Sigmoid colon (tissue), 4 donors: ENCODE measurements at regions not wholly inside any gene's neighbourhood (a gene's known extent, or its start where the extent isn't known, plus 50 kb on each side); places are given as distances from the start of the nearest gene placed in this dataset.

Experiments used
- EP300 ChIP-seq, 4 donors: sonication (generic); formaldehyde crosslinking; IDR thresholded peaks; one replicate each; pipeline ENCODE4 v1.6.1; 2017; ENCODE audit warnings: antibody characterized with exemption in 4 of 4
- POLR2A ChIP-seq, 2 donors: fragments of 450-650 bp; IDR thresholded peaks; one replicate each; pipeline ENCODE4 v1.6.1; 2016; ENCODE audit warnings: antibody characterized with exemption in 2 of 2, mild to moderate bottlenecking in 2 of 2, moderate library complexity in 2 of 2
- POLR2AphosphoS5 ChIP-seq, 4 donors: sonication (generic); formaldehyde crosslinking; IDR thresholded peaks; one replicate each; pipeline ENCODE4 v1.6.1; 2017; ENCODE audit warnings: antibody characterized with exemption in 4 of 4

DNA sequence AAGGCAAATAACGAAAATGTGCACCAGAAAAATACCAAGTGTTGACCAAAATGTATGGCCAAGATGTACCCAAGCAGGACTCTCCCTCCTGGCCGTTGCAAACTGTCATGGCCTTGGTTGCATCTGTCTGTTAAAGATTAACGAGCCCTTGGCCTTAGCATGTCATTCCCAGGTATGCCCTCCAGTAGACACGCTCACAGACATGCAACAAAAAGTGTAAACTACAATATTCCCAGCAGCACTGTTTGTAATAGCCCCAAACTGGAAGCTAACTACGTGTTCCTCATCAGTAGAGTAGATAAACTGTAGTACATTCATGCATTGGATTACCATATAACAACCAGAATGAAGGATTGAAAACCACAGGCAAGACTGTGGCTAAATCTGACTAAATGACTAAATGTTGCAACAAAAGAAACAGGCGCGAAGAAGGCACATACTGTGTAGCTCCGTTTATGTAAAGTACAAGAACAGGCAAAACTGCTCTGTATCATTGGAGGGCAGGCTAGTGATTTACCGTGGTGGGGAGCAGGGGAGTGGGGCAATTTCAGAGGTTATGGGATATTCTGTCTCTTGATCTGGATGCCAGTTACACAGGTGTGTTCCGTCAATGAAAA lies 232.8 kb upstream of the DIO3 start:
- no peak for TF ChIP-seq POLR2AphosphoS5 (IDR thresholded peaks at IDR 0.05)
- no peak for TF ChIP-seq POLR2A (IDR thresholded peaks at IDR 0.05)
- no peak for TF ChIP-seq EP300 (IDR thresholded peaks at IDR 0.05)
